ENCODE measurements at regions not wholly inside any gene's neighbourhood (a gene's known extent, or its start where the extent isn't known, plus 50 kb on each side); places are given as distances from the start of the nearest gene placed in this dataset.
"Not testable (repeated sequence)": the region's sequence is repeated elsewhere in the genome, so short reads cannot be mapped to it uniquely, and the experiment has no call there.

DNA sequence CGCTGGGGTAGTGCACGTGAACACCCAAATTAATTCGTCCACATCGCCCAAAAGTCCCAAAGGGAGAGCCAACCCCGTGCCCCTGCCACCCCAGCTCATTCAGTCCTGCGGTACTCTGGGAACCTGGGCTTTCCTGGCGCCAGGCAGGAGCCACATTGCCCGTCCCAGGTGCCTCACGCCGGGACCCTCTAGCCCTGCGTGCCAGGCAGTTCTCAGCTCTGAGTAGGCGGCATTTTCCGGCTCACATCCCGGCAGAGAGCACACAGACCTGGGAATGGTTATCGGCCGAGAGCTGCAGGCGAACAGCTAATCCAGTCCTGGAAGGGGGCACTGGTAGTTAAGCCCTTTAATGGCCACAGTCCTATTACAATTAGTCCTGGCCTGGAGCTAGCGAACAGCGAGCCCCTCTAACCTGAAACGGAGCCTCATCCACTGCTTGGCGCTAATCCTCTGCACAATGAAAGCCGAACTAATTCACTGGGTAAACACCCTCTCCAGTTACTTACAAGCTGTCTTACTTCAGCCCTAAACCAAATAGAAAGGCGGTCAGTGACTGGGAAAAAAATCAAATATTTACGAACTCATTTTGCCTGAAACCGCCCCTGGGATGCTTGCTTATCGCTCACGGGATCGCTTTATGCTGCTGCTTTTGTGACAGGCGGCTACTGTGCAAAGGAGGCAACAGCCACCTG is 254.6 kb upstream of the SOX14 start:
- DNase-seq (ENCODE audit: low spot score), result no peak
- intact Hi-C loops (cut with DNase I), result no loop called here

DNA sequence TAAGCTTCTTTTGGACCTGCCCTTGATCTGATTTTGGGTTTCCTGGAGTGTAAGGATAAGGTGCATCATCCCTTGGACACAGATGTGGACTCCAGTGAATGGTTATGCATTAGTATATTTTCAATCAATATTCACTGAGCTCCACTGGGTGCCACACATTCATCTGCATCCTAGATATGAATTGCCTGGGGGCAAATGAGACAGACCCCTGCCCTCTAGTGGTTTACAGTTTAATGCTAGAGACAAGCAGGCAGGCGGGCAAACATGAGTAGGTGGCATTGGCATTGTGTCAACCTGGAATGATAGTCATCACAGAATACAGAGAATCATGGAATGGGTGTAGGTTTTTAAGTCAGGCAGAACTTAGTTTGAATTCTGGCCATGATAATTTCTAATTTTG is 252.5 kb upstream of the SOX14 start:
- intact Hi-C loops (cut with DNase I), result no loop called here
- no peak for DNase-seq (ENCODE audit: low spot score)

DNA sequence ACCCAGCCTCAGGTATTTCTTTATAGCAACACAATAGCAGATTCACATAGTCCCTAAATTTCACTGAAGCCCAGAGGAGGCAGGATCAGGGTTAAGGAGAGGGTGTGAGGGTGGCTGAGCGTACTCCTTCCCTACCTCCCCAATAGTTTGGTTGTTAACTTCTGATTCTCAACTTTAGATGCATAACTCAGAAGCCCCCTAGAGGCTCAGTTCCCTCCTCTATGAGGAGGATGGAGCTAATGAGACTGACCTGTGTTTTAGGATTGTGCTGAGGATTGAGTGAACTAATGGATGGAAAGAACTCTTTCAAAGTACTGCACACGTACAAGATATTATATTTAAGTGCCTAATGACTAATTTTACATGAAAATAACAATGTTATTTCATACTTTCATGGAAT is 249.3 kb upstream of the SOX14 start:
- DNase-seq (ENCODE audit: low spot score), result no peak
- intact Hi-C loops (cut with DNase I), result no loop called here

DNA sequence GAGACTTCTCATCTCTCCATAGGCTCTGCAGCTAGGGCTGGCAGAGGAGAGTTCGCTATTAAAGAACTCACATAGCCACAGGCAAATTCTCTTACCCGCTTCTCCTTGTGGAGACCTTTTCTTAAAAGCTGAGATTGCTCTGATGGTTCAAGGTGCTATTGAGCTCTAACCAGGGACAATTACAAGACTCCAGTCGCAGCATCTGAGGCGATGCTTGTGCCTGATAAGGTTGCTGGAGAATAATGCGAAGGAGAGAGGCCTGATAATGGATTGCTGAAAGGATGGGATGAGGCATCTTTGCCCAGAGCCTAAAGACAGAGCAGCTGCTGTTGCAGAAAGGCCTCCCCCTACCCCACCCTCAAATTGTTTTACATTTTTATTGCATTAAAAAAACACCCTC is 244.5 kb upstream of the SOX14 start:
- no peak for DNase-seq (ENCODE audit: low spot score)
- intact Hi-C loops (cut with DNase I), result no loop called here

DNA sequence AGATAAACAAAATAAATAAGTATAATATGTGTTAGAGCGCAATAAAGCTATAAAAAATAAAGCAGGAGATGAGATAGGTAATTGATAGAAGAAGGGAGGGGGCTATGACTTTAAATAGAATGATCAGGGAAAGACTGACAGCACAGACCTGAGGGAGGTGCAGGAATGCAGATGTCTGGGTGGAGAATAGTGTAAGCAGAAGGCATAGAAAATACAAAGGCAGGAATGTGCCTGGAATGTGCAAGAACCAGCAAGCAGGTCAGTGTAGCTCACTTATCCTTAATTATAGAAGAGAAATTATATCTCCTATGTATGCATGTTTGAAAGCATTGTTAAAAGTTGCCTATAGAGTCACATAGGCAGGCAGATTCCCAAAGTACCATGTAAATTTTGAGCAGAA is 239.4 kb upstream of the SOX14 start:
- intact Hi-C loops (cut with DNase I), result no loop called here
- DNase-seq (ENCODE audit: low spot score), result no peak

DNA sequence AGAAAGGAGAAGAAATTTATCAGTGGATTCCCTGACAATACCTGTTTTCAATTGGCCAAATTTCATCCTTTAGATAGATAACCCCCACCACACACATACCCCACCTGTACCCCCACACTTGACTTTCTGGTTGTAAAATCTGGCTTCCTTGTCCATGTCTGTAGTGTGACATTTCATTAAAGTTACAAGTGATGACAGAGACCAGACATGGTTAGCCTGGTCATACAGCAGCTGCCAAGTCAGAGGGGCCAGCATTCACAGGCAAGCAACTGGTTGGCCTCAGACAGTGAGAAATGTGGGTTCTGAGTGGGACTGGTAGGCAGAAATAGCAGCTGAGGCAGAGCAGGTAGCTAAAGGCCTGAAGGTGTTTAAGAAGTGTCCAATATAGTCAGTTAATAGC is 238.6 kb upstream of the SOX14 start:
- no peak for DNase-seq (ENCODE audit: low spot score)
- intact Hi-C loops (cut with DNase I), result no loop called here

DNA sequence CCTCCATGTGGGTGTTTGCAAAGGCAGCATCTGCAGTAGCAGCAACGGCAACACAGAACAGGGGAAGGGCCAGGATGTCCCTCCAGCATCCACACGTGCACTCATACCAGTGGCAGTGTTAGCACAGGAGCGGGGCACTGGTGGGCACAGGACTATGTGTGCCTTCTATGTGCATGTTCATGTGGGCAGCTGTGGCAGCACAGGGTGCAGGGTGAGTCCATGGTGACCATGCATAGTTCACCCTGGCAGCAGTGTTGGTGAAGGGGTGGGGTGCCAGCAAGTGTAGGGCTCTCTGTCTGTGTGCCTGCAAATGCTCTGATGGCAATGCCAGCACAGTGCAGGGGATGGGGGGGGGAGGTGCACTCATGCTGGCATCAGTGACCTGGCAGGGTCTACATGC is 222.1 kb upstream of the SOX14 start:
- intact Hi-C loops (cut with DNase I), result no loop called here
- no peak for DNase-seq (ENCODE audit: low spot score)

DNA sequence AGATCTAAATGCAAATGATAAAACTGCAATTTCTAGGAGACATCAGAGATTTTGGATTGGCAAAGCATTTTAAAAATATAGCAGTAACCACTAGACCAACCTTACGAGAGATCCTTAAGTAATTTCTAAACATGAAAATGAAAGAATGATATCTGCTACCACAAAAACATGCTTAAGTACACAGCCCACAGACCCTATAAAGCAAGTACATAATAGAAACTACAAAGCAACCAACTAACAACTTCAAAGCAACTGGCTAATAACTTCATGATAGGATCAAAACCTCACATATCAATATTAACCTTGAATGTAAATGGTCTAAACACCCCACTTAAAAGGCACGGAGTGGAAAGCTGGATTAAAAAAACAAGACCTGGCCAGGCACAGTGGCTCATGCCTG is 209.9 kb upstream of the SOX14 start:
- intact Hi-C loops (cut with DNase I), result no loop called here
- DNase-seq (ENCODE audit: low spot score), result no peak

DNA sequence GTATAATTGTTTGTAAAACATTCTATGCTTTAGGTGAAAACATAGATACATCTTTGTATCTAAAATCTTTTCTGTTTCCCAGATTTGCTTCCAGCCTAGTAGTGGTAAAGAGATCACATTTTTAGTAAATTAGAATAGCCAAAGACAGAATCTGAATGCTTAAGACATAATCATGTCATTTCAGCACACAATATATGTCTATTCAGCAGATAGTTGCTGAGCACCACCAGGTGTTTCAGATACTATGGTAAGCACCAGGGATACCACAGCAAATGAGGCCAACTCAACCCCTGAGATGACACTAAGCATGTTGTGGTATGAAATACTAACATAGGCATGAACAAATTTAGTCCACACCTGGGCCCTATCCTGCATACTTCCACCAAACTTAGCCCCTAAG is 195.2 kb upstream of the SOX14 start:
- intact Hi-C loops (cut with DNase I), result no loop called here
- DNase-seq (ENCODE audit: low spot score), result no peak

DNA sequence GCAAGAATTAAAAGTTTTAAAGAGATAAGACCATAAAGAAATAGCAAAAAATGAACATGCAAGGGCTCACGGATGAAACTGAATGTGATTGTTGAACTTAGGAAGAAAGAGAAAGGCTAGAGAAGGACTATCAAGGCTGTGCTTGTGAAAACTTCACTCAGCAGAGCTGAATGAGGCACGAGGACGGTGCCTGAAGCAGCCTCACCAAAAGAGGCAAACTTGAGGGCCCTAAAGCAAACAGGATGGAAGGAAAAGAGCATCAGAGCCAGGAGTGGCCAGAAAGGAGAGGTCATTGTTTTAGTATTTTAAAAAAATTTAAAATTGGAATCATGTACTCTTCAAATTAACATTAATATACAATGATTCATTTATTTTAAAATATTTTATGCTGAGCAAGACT is 191.2 kb upstream of the SOX14 start:
- no peak for DNase-seq (ENCODE audit: low spot score)
- intact Hi-C loops (cut with DNase I), result no loop called here

DNA sequence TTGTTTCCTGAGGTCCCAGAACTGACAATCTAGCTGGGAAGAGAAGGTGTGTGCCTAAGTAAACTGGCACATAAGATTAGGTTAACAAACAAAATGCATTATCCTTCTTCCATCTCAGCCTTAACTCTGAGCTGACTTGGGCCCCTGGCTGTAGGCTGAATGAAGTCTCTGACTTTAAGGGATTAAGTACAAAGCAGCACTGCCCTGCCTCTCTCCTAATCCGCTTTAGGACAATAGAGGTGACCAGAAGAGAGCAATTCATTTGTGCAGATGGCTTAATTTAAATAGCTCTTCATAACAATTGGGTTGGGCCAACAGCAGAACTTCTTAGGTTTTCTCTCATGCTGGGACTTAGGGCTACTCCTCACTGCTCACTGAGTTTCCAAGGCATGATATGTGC is 181.6 kb upstream of the SOX14 start:
- no peak for DNase-seq (ENCODE audit: low spot score)
- intact Hi-C loops (cut with DNase I), result no loop called here

DNA sequence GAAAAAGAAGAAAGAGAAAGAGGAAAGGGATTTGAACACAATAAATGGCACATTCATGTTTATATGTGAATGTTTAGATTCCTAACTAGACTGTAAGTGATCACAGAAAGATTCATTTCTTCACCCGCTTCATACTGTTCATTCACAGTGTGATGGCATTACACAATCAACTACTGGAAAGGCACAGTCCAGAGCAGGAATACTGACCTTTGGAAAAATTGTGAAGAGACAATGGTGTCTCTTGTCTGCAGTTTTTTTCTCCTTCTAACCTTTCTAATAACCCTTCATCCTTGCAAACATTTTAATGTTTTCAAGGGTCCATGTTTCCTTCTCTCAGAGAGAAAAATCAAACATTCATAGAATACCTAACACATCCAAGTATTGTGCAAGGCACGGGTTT is 180.9 kb upstream of the SOX14 start:
- DNase-seq (ENCODE audit: low spot score), result no peak
- intact Hi-C loops (cut with DNase I), result no loop called here

DNA sequence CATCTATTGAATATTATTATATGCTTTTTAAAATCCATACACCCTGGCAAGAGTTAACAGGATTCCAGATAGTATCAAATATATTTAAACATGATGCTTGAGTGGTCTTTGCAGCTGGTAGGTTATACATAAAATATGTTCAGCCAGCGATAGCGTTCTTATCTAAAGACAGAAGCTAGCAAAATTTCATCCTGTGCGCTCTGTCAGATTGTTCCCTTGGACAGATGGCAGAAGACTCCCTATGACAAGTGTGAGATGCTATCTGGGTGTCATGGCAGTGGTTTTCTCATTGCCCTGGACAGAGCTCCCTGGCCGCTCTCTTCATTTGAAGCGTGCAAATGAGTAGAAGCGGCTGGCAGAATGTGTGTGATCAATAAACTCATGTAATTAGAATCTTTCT is 175.2 kb upstream of the SOX14 start:
- intact Hi-C loops (cut with DNase I), result no loop called here
- no peak for DNase-seq (ENCODE audit: low spot score)

DNA sequence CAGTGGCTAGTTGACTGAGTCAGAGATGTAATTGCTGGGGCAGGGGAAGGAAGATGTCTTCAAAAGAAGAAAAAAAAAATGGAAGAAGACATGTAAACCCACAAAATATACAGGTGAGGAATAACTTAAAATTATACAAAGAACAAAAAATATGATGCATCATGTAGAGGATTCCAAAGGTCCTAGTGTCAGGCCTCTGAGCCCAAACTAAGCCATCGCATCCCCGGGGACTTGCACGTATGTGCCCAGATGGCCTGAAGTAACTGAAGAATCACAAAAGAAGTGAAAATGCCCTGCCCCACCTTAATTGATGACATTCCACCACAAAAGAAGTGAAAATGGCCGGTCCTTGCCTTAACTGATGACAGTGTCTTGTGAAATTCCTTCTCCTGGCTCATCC is 168.7 kb upstream of the SOX14 start:
- DNase-seq (ENCODE audit: low spot score); intact Hi-C loops (cut with DNase I): not testable (repeated sequence)

DNA sequence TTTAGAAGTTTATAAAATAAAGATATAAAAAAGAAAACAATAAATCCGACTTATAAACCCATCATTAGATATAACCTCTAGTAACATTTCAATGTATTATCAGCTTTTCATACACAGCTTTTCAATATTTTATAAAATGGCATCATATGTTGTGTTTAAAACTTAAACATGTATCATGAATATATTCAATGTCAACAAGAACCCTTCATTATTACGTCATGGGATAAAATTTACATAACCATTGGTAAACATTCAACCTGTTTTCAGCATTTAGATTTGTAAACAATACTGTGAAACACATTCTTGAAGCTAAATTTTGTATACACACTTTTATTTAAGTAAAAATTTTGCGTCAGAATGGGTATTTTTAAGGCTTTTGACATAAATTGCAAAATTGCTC is 153.4 kb upstream of the SOX14 start:
- no peak for DNase-seq (ENCODE audit: low spot score)
- intact Hi-C loops (cut with DNase I), result no loop called here

DNA sequence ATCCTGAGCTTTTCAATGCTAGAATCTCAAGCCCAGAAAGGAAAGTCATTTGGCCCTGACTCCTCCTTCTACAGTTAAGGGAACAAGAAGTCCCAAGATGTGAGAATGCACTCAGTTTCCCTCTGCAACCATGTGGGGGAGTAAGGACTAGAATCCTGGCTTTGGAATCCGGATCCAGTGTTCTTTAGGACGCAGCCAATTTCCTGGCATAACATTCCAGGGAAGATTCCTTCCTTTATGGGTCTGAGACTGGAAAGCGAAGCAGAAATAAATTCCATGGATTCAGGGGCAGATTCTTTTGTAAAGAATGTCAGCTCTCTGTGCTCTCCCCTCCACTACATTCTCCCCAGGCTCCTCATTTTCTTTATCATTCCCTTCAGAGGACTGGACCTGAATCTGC is 151.8 kb upstream of the SOX14 start:
- intact Hi-C loops (cut with DNase I), result no loop called here
- DNase-seq (ENCODE audit: low spot score), result no peak

DNA sequence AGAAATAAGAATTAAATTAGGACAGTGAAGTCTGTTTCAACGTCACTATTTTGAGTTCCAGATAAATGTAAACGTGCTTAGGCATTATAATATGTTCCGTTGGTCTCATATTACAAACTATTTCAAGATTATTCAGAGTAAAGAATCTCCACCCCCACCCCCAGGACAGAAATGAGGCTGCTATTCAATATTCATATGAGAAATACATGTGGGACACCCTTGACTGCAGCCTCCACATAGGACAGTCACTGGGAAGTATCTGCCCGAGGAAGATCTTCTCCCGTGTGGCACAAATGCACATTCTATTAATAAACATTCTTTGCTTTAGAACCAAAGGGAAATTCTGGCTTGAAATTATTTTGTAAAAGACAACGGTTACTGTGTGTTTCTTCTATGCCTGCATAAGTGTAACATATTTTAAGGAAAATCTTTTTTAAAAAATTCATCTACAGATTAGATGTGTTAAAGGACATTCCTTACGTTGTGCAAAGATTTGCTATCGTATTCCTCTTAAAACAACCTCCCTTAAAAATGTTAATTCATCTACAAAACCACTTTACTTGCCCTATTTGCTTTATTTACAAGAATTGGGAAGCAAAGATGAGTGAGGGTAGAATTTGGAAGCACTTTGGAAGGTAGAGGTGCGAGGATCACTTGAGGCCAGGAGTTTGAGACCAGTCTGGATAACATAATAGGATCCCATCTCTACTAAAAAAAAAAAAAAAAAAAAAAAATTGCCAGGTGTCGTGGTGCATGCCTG is 148.3 kb upstream of the SOX14 start:
- DNase-seq (ENCODE audit: low spot score), result no peak
- intact Hi-C loops (cut with DNase I), result no loop called here

DNA sequence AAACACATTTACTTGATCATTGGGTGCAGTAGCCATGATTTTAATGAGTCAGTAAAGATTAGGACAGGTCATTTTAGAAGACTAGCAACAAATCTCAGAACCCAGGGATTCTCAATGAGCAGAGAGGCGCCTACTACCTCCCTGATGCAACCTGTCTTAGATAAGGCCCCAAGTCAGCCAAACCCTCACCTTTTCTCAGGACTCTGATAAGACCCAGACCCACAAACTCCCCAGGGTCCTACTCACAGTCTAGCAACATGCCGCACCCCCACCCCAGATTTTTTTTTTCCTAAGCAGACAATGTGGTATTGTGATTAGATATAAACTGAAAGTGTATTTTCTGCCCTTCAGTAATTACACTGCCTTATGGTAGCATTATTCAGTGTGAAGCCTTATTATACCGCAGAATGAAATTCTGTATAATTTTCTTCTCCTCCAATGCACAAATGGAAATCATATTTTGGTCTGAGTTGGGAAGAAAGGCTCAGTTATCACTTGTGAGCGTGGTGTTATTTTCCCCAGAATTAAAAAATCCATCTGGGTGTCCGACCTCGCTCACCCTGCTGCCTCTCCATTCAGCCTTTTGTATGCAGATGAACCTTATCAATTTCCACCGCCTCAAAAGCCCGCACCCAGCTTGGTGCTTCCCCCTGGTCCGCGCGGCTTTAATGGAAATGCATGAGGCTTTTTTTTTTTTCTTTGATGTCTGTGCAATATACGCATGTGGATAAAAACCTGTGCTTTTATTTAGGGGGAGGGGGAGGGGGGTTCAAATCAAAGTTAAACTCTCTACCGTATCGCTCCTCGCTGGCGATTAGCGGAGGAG is 122.0 kb upstream of the SOX14 start:
- intact Hi-C loops (cut with DNase I), result no loop called here
- no peak for DNase-seq (ENCODE audit: low spot score)

DNA sequence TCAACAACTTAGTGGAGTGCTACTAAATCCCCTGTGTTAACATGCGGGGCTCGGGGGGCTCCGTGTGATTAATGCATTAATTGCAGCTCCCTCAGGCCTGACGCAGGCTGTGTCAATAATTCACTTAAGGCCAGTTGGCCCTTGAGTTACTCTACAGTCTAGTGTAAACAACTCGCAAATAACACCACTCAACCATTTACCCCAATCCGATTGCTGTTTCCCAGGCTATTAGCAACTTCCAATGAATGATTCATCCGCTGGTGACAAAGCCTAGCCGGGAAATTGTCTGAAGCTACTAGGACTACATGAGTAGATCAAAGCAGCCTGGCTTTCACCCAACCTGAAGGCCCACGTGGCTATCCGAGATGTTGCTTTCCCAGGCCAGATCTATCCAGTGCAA is 121.3 kb upstream of the SOX14 start:
- intact Hi-C loops (cut with DNase I), result no loop called here
- DNase-seq (ENCODE audit: low spot score), result no peak

DNA sequence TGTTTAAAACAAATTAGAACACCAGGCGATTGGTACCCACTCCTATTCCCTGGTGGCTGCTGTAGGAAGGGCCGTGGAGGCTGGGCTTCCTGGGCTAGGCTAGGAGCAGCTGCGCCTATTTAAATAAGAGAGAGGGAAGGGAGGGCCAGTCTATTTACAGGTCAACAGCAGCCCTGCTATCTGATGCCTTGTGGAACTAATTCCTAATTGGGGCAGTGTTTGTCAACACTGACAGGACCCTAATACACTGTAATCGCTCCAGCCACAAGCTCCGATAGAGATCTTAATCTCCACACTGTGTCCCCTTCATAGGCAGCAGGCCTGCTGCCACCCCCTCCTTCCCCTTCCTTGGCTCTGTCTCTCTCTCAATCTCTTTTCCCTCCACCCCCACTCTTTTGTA is 116.9 kb upstream of the SOX14 start:
- intact Hi-C loops (cut with DNase I), result no loop called here
- DNase-seq (ENCODE audit: low spot score), result no peak

DNA sequence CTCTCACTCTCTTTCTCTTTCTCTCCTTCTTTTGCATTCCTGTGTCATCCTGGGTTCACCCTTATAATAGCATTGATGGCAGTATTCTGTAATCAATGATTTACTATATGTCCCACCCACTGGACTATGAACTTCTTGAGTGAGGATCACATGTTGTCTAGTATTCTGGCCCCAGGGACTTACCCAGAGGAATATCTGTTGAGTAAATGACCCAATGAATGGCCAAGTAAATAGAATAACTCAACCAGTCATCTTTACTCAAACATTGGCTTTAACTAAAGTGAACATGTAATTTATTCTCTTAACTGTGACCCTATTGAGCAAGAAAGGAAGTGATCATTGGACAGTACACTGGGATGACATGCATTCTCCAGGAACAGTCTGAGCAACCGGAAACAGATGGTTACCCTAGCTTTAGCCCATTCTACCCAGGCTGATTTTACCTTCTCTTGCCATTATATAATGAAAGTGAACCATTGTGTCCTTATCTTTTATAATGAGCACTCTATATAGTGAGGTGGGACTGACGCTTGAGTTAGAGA is 94.5 kb upstream of the SOX14 start:
- DNase-seq (ENCODE audit: low spot score), result no peak
- intact Hi-C loops (cut with DNase I), result no loop called here
